ENCODE measurements at regions not wholly inside any gene's neighbourhood (a gene's known extent, or its start where the extent isn't known, plus 50 kb on each side); places are given as distances from the start of the nearest gene placed in this dataset.

- DNase-seq (ENCODE audit: low read depth): no peak
Measured at GRCh38 chr5:111004291-111004690, 67.2 kb upstream of the TSLP start.

GRCh38 chr5:111010783-111011182 is 60.7 kb upstream of the TSLP start:
- no peak for DNase-seq (ENCODE audit: low read depth)

GRCh38 chr5:111013011-111013410 is 58.5 kb upstream of the TSLP start:
- peak; percentile 50 for DNase-seq (ENCODE audit: low read depth)

- peak; percentile 1 for DNase-seq (ENCODE audit: low read depth)
Measured at GRCh38 chr5:111016801-111017200, 54.7 kb upstream of the TSLP start.

DNA sequence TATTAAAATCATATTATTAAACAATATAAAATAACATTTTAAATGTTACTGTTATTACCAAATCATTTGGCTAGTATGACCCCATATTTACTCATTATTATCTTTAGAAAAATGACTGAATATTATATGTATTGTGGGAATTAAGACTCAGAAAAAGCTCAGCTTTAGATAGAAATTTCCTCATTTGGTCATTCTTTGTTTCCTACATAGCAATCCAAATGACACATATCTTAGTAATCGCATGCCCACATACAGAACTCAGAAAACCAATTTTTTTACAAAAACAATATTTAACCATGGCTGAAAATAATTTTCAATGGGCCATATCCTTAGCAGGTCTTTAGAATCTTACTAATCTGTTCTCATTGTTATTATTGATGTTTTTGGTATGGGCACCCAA is 53.8 kb upstream of the TSLP start:
- DNase-seq (ENCODE audit: low read depth): peak; percentile 18
